ENCODE measurements at regions not wholly inside any gene's neighbourhood (a gene's known extent, or its start where the extent isn't known, plus 50 kb on each side); places are given as distances from the start of the nearest gene placed in this dataset.

DNA sequence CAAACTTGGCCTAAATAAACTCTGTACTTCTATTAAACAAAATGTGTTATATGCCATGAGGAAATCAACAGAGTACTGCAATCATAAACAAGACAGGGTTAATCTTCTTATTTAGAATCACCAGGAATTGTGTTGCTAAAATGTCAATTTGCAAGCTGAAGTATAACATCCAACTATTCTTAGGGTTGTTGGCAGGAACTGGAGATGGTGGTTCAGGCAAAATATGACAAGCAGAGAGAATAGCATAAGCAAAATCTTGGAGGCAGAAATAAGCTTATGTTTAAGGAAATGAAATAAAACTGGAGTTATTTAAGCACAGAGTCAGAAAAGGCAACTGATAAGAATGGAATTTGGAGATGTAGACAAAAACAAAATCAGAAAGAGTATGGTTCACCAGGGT is 463.8 kb upstream of the SLC8A1 start:
- TF ChIP-seq, protein P1, sequence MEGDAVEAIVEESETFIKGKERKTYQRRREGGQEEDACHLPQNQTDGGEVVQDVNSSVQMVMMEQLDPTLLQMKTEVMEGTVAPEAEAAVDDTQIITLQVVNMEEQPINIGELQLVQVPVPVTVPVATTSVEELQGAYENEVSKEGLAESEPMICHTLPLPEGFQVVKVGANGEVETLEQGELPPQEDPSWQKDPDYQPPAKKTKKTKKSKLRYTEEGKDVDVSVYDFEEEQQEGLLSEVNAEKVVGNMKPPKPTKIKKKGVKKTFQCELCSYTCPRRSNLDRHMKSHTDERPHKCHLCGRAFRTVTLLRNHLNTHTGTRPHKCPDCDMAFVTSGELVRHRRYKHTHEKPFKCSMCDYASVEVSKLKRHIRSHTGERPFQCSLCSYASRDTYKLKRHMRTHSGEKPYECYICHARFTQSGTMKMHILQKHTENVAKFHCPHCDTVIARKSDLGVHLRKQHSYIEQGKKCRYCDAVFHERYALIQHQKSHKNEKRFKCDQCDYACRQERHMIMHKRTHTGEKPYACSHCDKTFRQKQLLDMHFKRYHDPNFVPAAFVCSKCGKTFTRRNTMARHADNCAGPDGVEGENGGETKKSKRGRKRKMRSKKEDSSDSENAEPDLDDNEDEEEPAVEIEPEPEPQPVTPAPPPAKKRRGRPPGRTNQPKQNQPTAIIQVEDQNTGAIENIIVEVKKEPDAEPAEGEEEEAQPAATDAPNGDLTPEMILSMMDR (IDR thresholded peaks at IDR 0.05; ENCODE audit: insufficient read depth, low read depth, low read length) = no peak
- no peak for TF ChIP-seq EZH2 (IDR thresholded peaks at IDR 0.05; ENCODE audit: insufficient read depth, low read length)

Data from astrocyte (in vitro differentiated cells and primary cell).